ENCODE measurements at regions not wholly inside any gene's neighbourhood (a gene's known extent, or its start where the extent isn't known, plus 50 kb on each side); places are given as distances from the start of the nearest gene placed in this dataset.
A peak's percentile ranks its signal among the peaks of the same experiment; 100 is the strongest.

GRCh38 chr4:116400480-116400879, 684.9 kb downstream of the TRAM1L1 start:
- DNase-seq, result no peak

GRCh38 chr4:116397714-116398113, 687.7 kb downstream of the TRAM1L1 start:
- DNase-seq, result no peak

DNA sequence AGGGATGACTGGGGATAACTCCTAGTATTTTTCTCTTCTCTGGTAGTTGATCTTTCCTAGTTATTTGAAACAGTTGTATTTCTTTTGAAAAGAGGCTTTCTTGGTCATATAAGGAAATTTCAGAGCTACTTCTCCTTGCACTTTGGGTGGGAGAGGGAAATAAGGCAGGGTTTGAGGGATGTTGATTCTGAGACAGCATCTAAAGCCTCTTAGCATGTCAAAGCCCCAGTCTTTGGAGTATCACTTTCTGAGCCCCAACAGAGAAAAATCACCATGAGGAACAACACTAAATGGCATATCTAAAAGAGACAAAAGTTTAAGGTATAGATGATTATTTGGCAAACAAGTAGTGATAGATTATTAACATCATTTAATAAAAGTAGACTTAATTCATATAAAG, 688.1 kb downstream of the TRAM1L1 start:
- DNase-seq, result no peak

GRCh38 chr4:116395408-116395807, 690.0 kb downstream of the TRAM1L1 start:
- no peak for DNase-seq

DNA sequence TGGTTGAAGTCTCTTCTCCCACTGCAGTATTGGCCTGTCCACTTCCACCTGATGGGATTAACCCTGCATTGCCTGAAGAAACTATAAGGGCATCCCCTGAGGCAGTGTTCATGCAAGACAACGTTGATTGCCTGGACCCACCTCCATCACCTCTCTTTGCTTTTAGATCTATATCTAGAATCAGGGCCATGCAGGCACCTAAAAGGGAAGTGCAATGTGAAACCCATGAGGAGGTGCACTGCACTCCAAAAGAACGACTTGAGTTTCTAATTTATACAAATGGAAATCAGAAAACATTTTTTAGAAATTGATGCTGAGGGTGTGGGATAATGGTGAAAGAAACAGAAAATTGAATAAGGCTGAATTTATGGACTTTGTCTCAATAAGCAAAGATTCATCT, 694.4 kb downstream of the TRAM1L1 start:
- DNase-seq, result no peak

DNA sequence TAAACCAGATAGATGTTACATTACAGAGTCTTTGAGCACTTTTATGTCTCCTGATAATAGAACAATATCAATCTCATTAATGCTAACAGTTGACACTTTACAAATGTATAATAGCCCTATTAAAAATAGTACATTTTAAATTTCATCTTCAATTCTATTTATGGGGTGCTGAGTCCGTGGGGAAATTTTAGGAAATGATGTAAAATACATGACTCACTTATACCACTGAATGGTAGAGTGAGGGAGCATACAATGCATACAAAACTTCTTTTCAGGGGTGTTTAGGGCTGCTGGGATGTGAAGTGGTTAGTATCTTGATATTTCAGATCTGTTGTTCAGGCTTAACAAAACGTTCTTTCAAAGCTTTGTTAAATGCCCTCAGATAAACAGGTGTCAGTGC, 696.2 kb downstream of the TRAM1L1 start:
- DNase-seq, result no peak

- DNase-seq, result no peak
Measured at GRCh38 chr4:116387937-116388474, 697.4 kb downstream of the TRAM1L1 start.

- no peak for DNase-seq
Measured at GRCh38 chr4:116386856-116387255, 698.5 kb downstream of the TRAM1L1 start.

GRCh38 chr4:116385583-116385982, 699.8 kb downstream of the TRAM1L1 start:
- DNase-seq, result no peak

DNA sequence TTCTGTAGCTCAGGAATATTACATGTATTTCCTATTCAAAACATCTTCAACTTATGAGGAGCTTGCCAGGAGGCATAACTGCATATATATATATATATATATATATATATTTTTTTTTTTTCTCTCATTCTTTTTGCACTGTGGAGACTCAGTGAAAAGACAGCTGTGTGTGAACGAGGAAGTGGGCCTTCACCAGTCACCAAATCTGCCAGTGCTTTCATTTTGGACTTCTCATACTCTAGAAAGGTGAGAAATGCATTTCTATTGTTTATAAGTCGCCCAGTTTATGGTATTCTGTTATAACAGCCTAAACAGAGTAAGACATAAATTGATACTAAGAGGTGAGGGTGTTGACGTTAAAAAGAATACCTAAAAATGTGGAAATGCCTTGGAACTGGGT, 710.6 kb downstream of the TRAM1L1 start:
- DNase-seq, result no peak

GRCh38 chr4:116362583-116362982, 722.8 kb downstream of the TRAM1L1 start:
- DNase-seq, result no peak

DNA sequence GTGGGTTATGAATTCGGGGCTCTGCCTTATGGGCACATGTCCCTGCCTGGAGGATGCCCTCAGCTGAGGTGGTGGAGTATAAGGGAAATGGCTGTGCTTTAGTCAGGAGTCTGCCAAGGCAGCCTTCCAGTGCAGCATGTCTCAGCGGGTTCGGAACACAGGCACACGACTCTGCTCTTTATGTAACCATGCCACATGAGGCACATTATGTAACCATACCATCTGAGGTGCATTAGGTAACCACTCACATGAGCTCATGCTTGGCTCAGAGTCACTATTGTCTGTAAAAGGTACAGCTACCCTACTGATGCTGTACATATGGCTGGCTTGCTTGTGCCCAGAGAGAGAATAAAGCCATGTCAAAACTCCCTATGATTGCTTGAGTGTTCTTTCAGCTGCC, 723.6 kb downstream of the TRAM1L1 start:
- no peak for DNase-seq

- DNase-seq, result peak; percentile 32 to 49
Measured at GRCh38 chr4:116358633-116359222, 726.6 kb downstream of the TRAM1L1 start.

GRCh38 chr4:116357758-116358157, 727.6 kb downstream of the TRAM1L1 start:
- DNase-seq, result no peak

DNA sequence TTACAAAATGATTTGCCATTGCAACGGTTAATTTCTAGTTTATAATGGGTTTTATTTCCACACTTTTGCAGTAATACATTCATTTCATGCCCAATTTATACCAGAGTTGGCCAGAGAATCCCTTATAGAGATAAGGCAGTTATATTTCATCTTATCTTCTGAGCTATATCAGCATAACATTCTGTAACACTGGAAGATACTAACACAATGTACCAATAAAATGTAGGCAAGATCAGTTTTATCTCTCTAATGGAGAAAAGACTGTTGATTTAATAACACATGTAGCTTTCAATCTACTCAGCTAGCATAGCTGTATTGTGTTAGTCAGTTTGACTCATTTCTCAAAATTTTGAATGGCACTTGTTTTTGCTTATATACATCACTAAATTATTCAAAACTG, 738.6 kb downstream of the TRAM1L1 start:
- DNase-seq, result no peak

GRCh38 chr4:116343809-116344208, 741.6 kb downstream of the TRAM1L1 start:
- DNase-seq, result no peak

DNA sequence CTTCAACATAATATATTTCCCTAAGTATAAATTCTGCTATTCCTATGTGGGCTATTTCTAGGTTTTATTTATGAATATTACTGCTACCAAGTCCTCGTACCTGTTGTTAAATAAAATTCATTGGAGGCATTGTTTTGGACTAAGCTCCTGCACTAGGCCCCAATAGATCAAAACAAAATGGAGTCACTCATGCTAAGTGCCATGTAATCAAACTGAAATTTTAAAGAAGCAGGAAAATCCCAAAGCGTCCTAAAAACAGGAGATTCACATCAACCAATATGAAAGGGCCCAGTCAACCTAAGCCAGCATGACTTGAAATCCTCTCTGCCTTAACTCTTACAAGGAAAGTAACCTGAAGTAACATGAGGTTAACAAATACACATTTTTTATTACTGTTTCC, 743.2 kb downstream of the TRAM1L1 start:
- DNase-seq, result no peak

GRCh38 chr4:116332508-116332907, 752.9 kb downstream of the TRAM1L1 start:
- DNase-seq, result no peak

GRCh38 chr4:116328261-116328860, 757.0 kb downstream of the TRAM1L1 start:
- no peak for DNase-seq

DNA sequence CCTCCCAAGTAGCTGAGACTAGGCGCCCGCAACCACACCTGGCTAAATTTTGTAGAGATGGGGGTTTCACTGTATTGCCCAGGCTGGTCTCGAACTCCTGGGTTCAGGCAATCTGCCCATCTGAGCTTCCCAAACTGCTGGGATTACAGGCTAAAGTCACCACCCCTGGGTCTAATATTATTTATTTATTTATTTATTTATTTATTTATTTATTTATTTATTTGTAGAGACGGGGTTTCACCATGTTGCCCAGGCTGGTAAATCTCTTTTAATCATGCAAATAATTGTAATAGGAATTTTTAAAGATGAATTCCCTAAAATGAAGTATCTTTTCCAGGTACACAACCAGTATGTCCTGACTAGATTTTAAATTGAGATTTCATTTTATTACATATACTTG, 761.8 kb downstream of the TRAM1L1 start:
- DNase-seq, result no peak

DNA sequence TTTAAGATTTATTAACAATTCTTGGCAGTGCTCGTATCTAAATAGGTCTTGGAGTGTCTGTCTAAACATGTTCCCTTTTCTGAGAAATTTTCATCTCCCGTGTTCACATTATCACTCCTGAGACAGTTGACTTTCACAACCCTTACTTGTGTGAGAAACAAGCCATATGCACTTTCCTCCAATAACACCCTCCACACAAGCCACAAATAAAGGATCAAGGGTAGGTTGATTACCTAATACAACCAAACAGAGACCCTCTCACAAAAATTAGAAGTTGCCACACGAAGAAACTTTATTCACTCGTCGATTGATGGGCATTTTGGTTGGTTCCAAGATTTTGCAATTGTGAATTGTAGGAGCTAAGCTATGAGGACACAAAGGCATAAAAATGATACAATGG, 763.9 kb downstream of the TRAM1L1 start:
- DNase-seq, result no peak

DNA sequence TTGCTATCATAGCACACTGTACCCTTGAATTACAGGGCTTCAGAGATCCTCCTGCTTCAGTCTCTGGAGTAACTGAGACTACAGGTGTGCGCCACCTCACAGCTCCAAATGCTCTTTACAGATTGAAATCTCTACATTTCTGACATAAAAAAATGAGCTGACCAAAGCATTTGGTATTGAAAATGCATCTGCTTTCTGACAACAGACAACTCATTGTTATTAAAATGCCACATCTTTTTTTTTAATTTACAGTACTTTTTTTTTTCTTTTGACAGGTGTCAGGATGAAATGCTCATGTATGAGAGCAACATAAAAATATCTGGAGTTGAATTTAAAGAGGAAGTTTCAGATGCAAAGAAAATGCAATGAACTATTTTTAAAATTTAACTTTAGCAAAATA, 764.5 kb downstream of the TRAM1L1 start:
- no peak for DNase-seq

DNA sequence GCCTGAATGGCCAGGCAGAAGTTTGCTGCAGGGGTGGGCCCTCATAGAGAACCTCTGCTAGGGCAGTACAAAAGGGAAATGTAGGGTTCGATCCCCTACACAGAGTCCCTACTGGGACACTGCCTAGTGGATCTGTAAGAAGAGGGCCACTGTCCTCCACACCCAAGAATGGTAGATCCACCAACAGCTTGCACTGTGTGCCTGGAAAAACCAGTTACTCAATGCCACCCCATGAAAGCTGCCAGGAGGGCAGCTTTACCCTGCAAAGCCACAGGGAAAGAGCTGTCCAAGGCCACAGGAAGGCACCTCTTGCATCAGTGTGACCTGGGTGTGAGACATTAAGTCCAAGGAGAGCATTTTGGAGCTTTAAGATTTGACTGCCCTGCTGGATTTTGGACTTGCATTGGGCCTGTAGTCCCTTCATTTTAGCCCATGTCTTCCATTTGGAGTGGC, 781.6 kb downstream of the TRAM1L1 start:
- DNase-seq, result no peak

- DNase-seq, result no peak
Measured at GRCh38 chr4:116302990-116303735, 782.2 kb downstream of the TRAM1L1 start.

All from activated CD4-positive, alpha-beta T cell treated with anti-CD3 and anti-CD28 coated beads, Interleukin-2, amount 50 U/mL, for 48 hours (primary cell).